CD14-positive monocyte (primary cell): ENCODE measurements at regions not wholly inside any gene's neighbourhood (a gene's known extent, or its start where the extent isn't known, plus 50 kb on each side); places are given as distances from the start of the nearest gene placed in this dataset.

Experiments
- DNase-seq, 3 donors: peaks; one replicate each; pipeline ENCODE4 v3.0.0-alpha.2; 2011 to 2022
- H2AFZ ChIP-seq: 2 replicates; pipeline ENCODE4 v1.6.0; 2012; ENCODE audit warnings: mild to moderate bottlenecking, low read depth, low read length, inconsistent platforms; ENCODE audit not compliant: insufficient read depth, poor library complexity, severe bottlenecking
- H3K27ac ChIP-seq, 2 donors: 1 replicate in 1 of 2; 2 replicates in 1 of 2; pipeline ENCODE4 v1.5.1; 2012 to 2013; ENCODE audit warnings: low read length in 2 of 2, control low read depth in 1 of 2, inconsistent platforms in 1 of 2, low read depth in 1 of 2, mild to moderate bottlenecking in 1 of 2
- H3K27me3 ChIP-seq, 2 donors: one replicate each; pipeline versions ENCODE4 v1.6.0 to v1.6.1; 2011 to 2013; ENCODE audit warnings: low read length in 2 of 2; ENCODE audit not compliant: control insufficient read depth in 2 of 2, insufficient read depth in 2 of 2
- H3K36me3 ChIP-seq, 2 donors: replicated peaks in 1 of 2; 1 replicate in 1 of 2; 2 replicates in 1 of 2; pipeline versions ENCODE4 v1.5.1 to v1.6.1; 2012 to 2013; ENCODE audit warnings: low read length in 2 of 2, control low read depth in 1 of 2, inconsistent platforms in 1 of 2, mild to moderate bottlenecking in 1 of 2; ENCODE audit not compliant: insufficient read depth in 2 of 2, control insufficient read depth in 1 of 2
- H3K4me1 ChIP-seq, 2 donors: 1 replicate in 1 of 2; 2 replicates in 1 of 2; pipeline versions ENCODE4 v1.5.1 to v1.6.1; 2012 to 2013; ENCODE audit warnings: low read length in 2 of 2, control low read depth in 1 of 2, inconsistent platforms in 1 of 2, mild to moderate bottlenecking in 1 of 2, moderate library complexity in 1 of 2; ENCODE audit not compliant: insufficient read depth in 2 of 2, control insufficient read depth in 1 of 2
- H3K4me2 ChIP-seq: replicated peaks from 2 replicates; pipeline ENCODE3; 2012; ENCODE audit warnings: low read length, moderate library complexity, mild to moderate bottlenecking; ENCODE audit not compliant: poor library complexity, severe bottlenecking; ENCODE audit errors: extremely low read depth
- H3K4me3 ChIP-seq, 3 experiments: fragments of 200-600 bp in 1 of 3; sonication (generic) in 1 of 3; replicated peaks in 1 of 3; 1 replicate in 2 of 3; 2 replicates in 1 of 3; pipeline ENCODE4 v1.5.1; 2011 to 2013; ENCODE audit warnings: low read length in 3 of 3, mild to moderate bottlenecking in 3 of 3, control low read depth in 2 of 3, low read depth in 2 of 3, inconsistent platforms in 1 of 3, moderate library complexity in 1 of 3
- H3K79me2 ChIP-seq: 2 replicates; pipeline ENCODE4 v1.6.0; 2012; ENCODE audit warnings: mild to moderate bottlenecking, control low read depth, inconsistent platforms, low read length, moderate library complexity; ENCODE audit not compliant: insufficient read depth
- H3K9ac ChIP-seq: 2 replicates; pipeline ENCODE4 v1.6.0; 2017; ENCODE audit warnings: low read length, mild to moderate bottlenecking; ENCODE audit not compliant: insufficient read depth, poor library complexity, severe bottlenecking
- H3K9me3 ChIP-seq, 2 donors: replicated peaks in 1 of 2; 1 replicate in 1 of 2; 2 replicates in 1 of 2; pipeline versions ENCODE4 v1.5.1 to v1.6.1; 2012 to 2013; ENCODE audit warnings: low read length in 2 of 2, control low read depth in 1 of 2; ENCODE audit not compliant: control insufficient read depth in 1 of 2, insufficient read depth in 1 of 2
- H4K20me1 ChIP-seq: 2 replicates; pipeline ENCODE4 v1.6.0; 2012; ENCODE audit warnings: mild to moderate bottlenecking, low read length, control low read depth, moderate library complexity; ENCODE audit not compliant: insufficient read depth
- H3K27ac Mint-ChIP-seq, 7 donors: one replicate each; pipeline ENCODE4 v1.8.0; 2020; ENCODE audit warnings: mild to moderate bottlenecking in 7 of 7, mixed read lengths in 7 of 7, moderate library complexity in 6 of 7, inconsistent platforms in 2 of 7
- H3K27me3 Mint-ChIP-seq, 3 donors: one replicate each; pipeline ENCODE4 v1.8.0; 2021 to 2022; ENCODE audit warnings: low read depth in 3 of 3, mild to moderate bottlenecking in 3 of 3, mixed read lengths in 3 of 3, moderate library complexity in 3 of 3, inconsistent platforms in 1 of 3
- H3K36me3 Mint-ChIP-seq, 2 donors: one replicate each; pipeline ENCODE4 v1.8.0; 2020; ENCODE audit warnings: mixed read lengths in 2 of 2, inconsistent platforms in 1 of 2, mild to moderate bottlenecking in 1 of 2
- H3K4me1 Mint-ChIP-seq: one replicate; pipeline ENCODE4 v1.8.0; 2020; ENCODE audit warnings: mild to moderate bottlenecking, mixed read lengths
- H3K4me3 Mint-ChIP-seq, 2 donors: one replicate each; pipeline ENCODE4 v1.8.0; 2020; ENCODE audit warnings: mild to moderate bottlenecking in 2 of 2, mixed read lengths in 2 of 2, moderate library complexity in 1 of 2
- H3K9me3 Mint-ChIP-seq, 7 donors: one replicate each; pipeline ENCODE4 v1.8.0; 2020 to 2022; ENCODE audit warnings: mixed read lengths in 7 of 7, mild to moderate bottlenecking in 6 of 7, moderate library complexity in 6 of 7, inconsistent platforms in 2 of 7
- WGBS: methylation state at CpG from one replicate; pipeline ENCODE4 v1.1.5; 2013; ENCODE audit warnings: missing lambda C conversion rate; ENCODE audit not compliant: insufficient coverage; 5-methylcytosine and 5-hydroxymethylcytosine counted together
- intact Hi-C, 2 donors: fragments of 100-400 bp; cut with micrococcal nuclease; formaldehyde crosslinking; loops; one replicate each; pipeline versions ENCODE4 v1.15.0 to v1.15.1; 2023
- TF ChIP-seq, protein P1 (sequence below): fragments of 200-600 bp; IDR thresholded peaks from one replicate; pipeline ENCODE4 v1.8.0; 2022; ENCODE audit warnings: antibody characterized with exemption, mild to moderate bottlenecking

- H3K36me3 ChIP-seq: no peaks in the 10 kb centered on the region
- WGBS: 93% methylated on average over 11 of the region's 12 CpGs
- no peak overlapping the region for H3K27ac ChIP-seq
- no peaks in the 10 kb centered on the region for H3K79me2 ChIP-seq
- Mint-ChIP-seq H3K27me3 (peaks cover 3 to 9% (median 5%) of the 10 kb centered on the region in 3 donors), H3K4me1 (no peaks in the 10 kb centered on the region), H3K36me3 (no peaks in the 10 kb centered on the region), H3K27ac (no peak overlapping the region), H3K9me3 (peaks cover 0 to 2% (median 1%) of the 10 kb centered on the region in 7 donors), H3K4me3 (no peak overlapping the region)
- H3K9me3 ChIP-seq: no peaks in the 10 kb centered on the region
- H3K27me3 ChIP-seq: no peaks in the 10 kb centered on the region
- no peak overlapping the region for H3K9ac ChIP-seq
- H4K20me1 ChIP-seq: no peaks in the 10 kb centered on the region
- intact Hi-C loops: no loop called here
- H2AFZ ChIP-seq: no peak overlapping the region
- H3K4me2 ChIP-seq: no peak overlapping the region
- no peaks in the 10 kb centered on the region for H3K4me1 ChIP-seq
- TF ChIP-seq, protein P1, sequence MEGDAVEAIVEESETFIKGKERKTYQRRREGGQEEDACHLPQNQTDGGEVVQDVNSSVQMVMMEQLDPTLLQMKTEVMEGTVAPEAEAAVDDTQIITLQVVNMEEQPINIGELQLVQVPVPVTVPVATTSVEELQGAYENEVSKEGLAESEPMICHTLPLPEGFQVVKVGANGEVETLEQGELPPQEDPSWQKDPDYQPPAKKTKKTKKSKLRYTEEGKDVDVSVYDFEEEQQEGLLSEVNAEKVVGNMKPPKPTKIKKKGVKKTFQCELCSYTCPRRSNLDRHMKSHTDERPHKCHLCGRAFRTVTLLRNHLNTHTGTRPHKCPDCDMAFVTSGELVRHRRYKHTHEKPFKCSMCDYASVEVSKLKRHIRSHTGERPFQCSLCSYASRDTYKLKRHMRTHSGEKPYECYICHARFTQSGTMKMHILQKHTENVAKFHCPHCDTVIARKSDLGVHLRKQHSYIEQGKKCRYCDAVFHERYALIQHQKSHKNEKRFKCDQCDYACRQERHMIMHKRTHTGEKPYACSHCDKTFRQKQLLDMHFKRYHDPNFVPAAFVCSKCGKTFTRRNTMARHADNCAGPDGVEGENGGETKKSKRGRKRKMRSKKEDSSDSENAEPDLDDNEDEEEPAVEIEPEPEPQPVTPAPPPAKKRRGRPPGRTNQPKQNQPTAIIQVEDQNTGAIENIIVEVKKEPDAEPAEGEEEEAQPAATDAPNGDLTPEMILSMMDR: no peak
- no peak for DNase-seq
- no peak overlapping the region for H3K4me3 ChIP-seq
Measured at GRCh38 chr13:111927181-111927540, 139.8 kb upstream of the SOX1 start.

- intact Hi-C loops: no loop called here
- TF ChIP-seq, protein P1: no peak
- Histone ChIP-seq H3K27ac (no peak overlapping the region), H3K36me3 (no peaks in the 10 kb centered on the region), H3K79me2 (no peaks in the 10 kb centered on the region), H3K9ac (no peak overlapping the region), H2AFZ (no peak overlapping the region), H3K4me3 (no peak overlapping the region), H3K4me2 (no peak overlapping the region), H3K27me3 (no peaks in the 10 kb centered on the region), H4K20me1 (no peaks in the 10 kb centered on the region), H3K9me3 (no peaks in the 10 kb centered on the region), H3K4me1 (no peaks in the 10 kb centered on the region)
- no peak for DNase-seq
- no peak overlapping the region for H3K27ac Mint-ChIP-seq
- peaks cover 3% of the 10 kb centered on the region in 3 donors for H3K27me3 Mint-ChIP-seq
- H3K4me3 Mint-ChIP-seq: no peak overlapping the region
- 88% methylated on average over 8 of the region's 8 CpGs for WGBS
- H3K4me1 Mint-ChIP-seq: no peaks in the 10 kb centered on the region
- peaks cover 0 to 11% (median 3%) of the 10 kb centered on the region in 7 donors for H3K9me3 Mint-ChIP-seq
- no peaks in the 10 kb centered on the region for H3K36me3 Mint-ChIP-seq
Measured at GRCh38 chr13:111929036-111929616, 137.8 kb upstream of the SOX1 start.
